Progenitor cell of endocrine pancreas (in vitro differentiated cells): ENCODE measurements at regions not wholly inside any gene's neighbourhood (a gene's known extent, or its start where the extent isn't known, plus 50 kb on each side); places are given as distances from the start of the nearest gene placed in this dataset.
A peak's percentile ranks its signal among the peaks of the same experiment; 100 is the strongest.

Source experiments
- DNase-seq: peaks from one replicate; pipeline ENCODE4 v3.0.0; 2021; ENCODE audit warnings: low spot score; ENCODE audit not compliant: unreplicated experiment
- H3K27ac Mint-ChIP-seq: 2 replicates; pipeline ENCODE4 v1.8.0; 2021; ENCODE audit warnings: mild to moderate bottlenecking, moderate library complexity, mixed read lengths
- H3K27me3 Mint-ChIP-seq: 2 replicates; pipeline ENCODE4 v1.8.0; 2021; ENCODE audit warnings: mixed read lengths
- H3K36me3 Mint-ChIP-seq: 2 replicates; pipeline ENCODE4 v1.8.0; 2022; ENCODE audit warnings: mixed read lengths; ENCODE audit not compliant: insufficient read depth
- H3K4me1 Mint-ChIP-seq: 2 replicates; pipeline ENCODE4 v1.8.0; 2021; ENCODE audit warnings: low read depth, mixed read lengths
- H3K4me3 Mint-ChIP-seq: 2 replicates; pipeline ENCODE4 v1.8.0; 2021; ENCODE audit warnings: low read depth, mild to moderate bottlenecking, moderate library complexity, mixed read lengths
- H3K9me3 Mint-ChIP-seq: 2 replicates; pipeline ENCODE4 v1.8.0; 2021; ENCODE audit warnings: low read depth, mixed read lengths
- CTCF ChIP-seq: fragments of 200-600 bp; sonication (generic); IDR thresholded peaks from one replicate; pipeline ENCODE4 v1.5.0; 2021; ENCODE audit warnings: antibody characterized with exemption, mild to moderate bottlenecking; ENCODE audit not compliant: unreplicated experiment

GRCh38 chr5:8628521-8628920 lies 759.6 kb downstream of the MTRR start:
- H3K27ac Mint-ChIP-seq: no peak overlapping the region
- no peaks in the 10 kb centered on the region for H3K36me3 Mint-ChIP-seq
- DNase-seq: no peak
- no peaks in the 10 kb centered on the region for H3K27me3 Mint-ChIP-seq
- peaks cover 8% of the 10 kb centered on the region for H3K9me3 Mint-ChIP-seq
- no peak overlapping the region for H3K4me3 Mint-ChIP-seq
- no peak for TF ChIP-seq CTCF
- peaks cover under 1% of the 10 kb centered on the region for H3K4me1 Mint-ChIP-seq

- Mint-ChIP-seq H3K4me3 (no peak overlapping the region), H3K9me3 (peaks cover 8% of the 10 kb centered on the region), H3K4me1 (peaks cover 9% of the 10 kb centered on the region), H3K36me3 (no peaks in the 10 kb centered on the region), H3K27me3 (no peaks in the 10 kb centered on the region), H3K27ac (peak overlapping the region; percentile 43)
- TF ChIP-seq CTCF: no peak
- no peak for DNase-seq
Measured at GRCh38 chr5:8633259-8633658, 764.3 kb downstream of the MTRR start.

GRCh38 chr5:8633696-8634095 lies 764.7 kb downstream of the MTRR start:
- H3K36me3 Mint-ChIP-seq: no peaks in the 10 kb centered on the region
- no peak overlapping the region for H3K4me3 Mint-ChIP-seq
- peaks cover 8% of the 10 kb centered on the region for H3K9me3 Mint-ChIP-seq
- peaks cover 9% of the 10 kb centered on the region for H3K4me1 Mint-ChIP-seq
- H3K27me3 Mint-ChIP-seq: no peaks in the 10 kb centered on the region
- DNase-seq: no peak
- H3K27ac Mint-ChIP-seq: no peak overlapping the region
- no peak for TF ChIP-seq CTCF

GRCh38 chr5:8634219-8634618 lies 765.3 kb downstream of the MTRR start:
- peaks cover 9% of the 10 kb centered on the region for H3K4me1 Mint-ChIP-seq
- no peak for TF ChIP-seq CTCF
- no peak for DNase-seq
- no peaks in the 10 kb centered on the region for H3K27me3 Mint-ChIP-seq
- peaks cover 8% of the 10 kb centered on the region for H3K9me3 Mint-ChIP-seq
- H3K36me3 Mint-ChIP-seq: no peaks in the 10 kb centered on the region
- H3K27ac Mint-ChIP-seq: no peak overlapping the region
- H3K4me3 Mint-ChIP-seq: no peak overlapping the region

GRCh38 chr5:8641786-8642505 lies 773.0 kb downstream of the MTRR start:
- no peaks in the 10 kb centered on the region for H3K27me3 Mint-ChIP-seq
- H3K4me3 Mint-ChIP-seq: no peak overlapping the region
- no peak for DNase-seq
- H3K36me3 Mint-ChIP-seq: no peaks in the 10 kb centered on the region
- TF ChIP-seq CTCF: no peak
- H3K4me1 Mint-ChIP-seq: peaks cover 14% of the 10 kb centered on the region
- H3K27ac Mint-ChIP-seq: no peak overlapping the region
- peaks cover 6% of the 10 kb centered on the region for H3K9me3 Mint-ChIP-seq
